ENCODE measurements at regions not wholly inside any gene's neighbourhood (a gene's known extent, or its start where the extent isn't known, plus 50 kb on each side); places are given as distances from the start of the nearest gene placed in this dataset.

DNA sequence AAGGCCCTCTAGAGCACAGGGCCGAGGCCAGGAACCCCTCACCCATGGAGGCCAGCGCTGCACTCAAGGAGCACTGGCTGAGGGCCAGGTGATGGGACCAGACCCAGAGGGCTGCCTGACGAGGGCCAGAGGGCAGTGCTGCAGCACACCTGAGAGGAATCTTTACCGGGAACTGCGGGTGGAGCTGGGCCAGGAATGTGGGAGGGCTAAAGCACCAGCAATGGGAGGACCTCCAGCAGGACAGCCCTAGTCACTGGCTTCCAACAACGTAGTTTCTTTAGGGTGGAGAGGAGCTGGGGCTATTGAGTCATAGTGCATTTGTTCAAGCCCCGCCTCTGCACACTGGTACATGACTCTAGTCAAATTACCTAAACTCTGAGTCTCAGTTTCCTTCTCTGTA lies 143.4 kb downstream of the TMEM17 start:
- no peak overlapping the region for H3K27ac Mint-ChIP-seq
- H3K9me3 Mint-ChIP-seq (ENCODE audit: insufficient read depth): no peaks in the 10 kb centered on the region
- no peaks in the 10 kb centered on the region for H3K27me3 Mint-ChIP-seq (ENCODE audit: low read depth)
- H3K4me3 Mint-ChIP-seq: no peak overlapping the region
- no peaks in the 10 kb centered on the region for H3K36me3 Mint-ChIP-seq (ENCODE audit: low read depth)
- POLR2A ChIA-PET: no interaction called here
- CTCF ChIA-PET: no interaction called here
- no peak for ATAC-seq
- no peak for DNase-seq
- no peaks in the 10 kb centered on the region for H3K4me1 Mint-ChIP-seq (ENCODE audit: low read depth)

DNA sequence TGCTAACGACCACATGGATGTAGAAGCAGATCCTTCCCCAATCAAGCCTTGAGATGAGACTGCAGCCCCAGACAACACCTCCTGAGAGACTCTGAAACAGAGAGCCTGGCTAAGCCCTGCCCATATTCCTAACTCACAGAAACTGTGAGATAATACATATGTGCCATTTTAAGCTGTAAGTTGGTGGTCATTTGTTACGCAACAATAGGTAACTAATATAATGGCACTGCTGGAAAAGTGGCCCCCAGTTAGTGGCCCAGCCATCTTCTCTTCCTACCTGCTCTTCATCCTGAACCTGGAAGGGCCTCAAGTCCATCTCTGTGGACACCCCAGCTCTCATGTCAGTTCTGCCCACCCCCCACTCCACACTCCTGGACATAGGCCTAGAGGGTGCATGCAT lies 144.0 kb downstream of the TMEM17 start:
- Mint-ChIP-seq H3K27me3 (ENCODE audit: low read depth) (no peaks in the 10 kb centered on the region), H3K4me1 (ENCODE audit: low read depth) (no peaks in the 10 kb centered on the region), H3K36me3 (ENCODE audit: low read depth) (no peaks in the 10 kb centered on the region), H3K4me3 (no peak overlapping the region), H3K9me3 (ENCODE audit: insufficient read depth) (no peaks in the 10 kb centered on the region), H3K27ac (no peak overlapping the region)
- ATAC-seq (no peak), DNase-seq (no peak)
- CTCF ChIA-PET: no interaction called here
- POLR2A ChIA-PET: no interaction called here

DNA sequence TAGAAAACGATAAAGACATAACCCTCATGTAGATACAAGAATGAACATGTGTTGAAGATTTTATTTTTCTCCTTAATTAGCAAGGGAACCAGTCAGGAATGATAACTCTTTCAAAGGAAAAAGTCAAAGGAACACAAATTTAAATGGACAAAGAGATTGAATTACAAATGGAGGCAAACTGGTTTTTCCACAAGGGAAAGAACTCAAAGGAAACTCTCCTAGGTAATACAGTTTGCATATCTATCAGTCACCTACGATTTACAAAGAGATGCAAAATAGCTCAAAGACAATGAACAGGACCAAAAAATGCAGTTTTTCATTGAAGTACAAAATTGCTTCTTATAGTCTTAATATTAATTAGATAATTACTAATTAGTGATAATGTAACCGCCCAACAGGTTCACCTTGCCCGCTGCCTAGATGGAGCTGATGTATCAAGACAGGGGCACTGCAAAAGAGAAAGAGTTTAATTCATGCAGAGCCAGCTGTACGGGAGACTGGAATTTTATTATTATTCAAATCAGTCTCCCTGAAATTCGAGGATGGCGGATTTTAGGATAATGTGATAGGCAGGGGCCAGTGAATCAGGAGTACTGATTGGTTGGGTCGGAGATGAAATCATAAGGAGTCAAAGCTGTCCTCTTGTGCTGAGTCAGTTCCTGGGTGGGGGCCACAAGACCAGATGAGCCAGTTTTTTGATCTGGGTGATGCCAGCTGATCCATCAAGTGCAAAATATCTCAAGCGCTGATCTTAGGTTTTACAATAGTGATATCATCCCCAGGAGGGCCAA lies 151.0 kb downstream of the TMEM17 start:
- Mint-ChIP-seq H3K36me3 (ENCODE audit: low read depth) (no peaks in the 10 kb centered on the region), H3K4me1 (ENCODE audit: low read depth) (no peaks in the 10 kb centered on the region), H3K9me3 (ENCODE audit: insufficient read depth) (peaks cover 4% of the 10 kb centered on the region), H3K27ac (no peak overlapping the region), H3K27me3 (ENCODE audit: low read depth) (no peaks in the 10 kb centered on the region), H3K4me3 (no peak overlapping the region)
- ATAC-seq (no peak), DNase-seq (no peak)
- CTCF ChIA-PET: no interaction called here
- POLR2A ChIA-PET: no interaction called here

DNA sequence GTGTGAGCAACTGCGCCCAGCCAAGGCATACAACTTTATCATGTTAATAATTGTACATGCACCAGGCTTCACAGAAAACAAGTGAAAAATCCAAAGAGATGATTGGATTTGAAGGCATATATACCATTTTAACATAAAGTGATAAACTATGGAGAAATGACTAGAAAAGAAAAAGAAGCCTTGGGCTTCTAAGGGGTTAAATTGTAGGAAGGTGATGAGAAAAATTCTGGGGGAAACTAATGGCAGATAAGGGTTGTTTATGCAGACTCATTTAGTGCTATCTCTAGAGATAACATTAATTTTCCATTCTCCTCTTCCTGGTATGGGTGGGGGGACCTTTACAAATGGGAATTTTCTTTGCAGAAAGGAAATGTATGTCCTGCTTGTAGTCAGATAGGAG lies 154.0 kb downstream of the TMEM17 start:
- ATAC-seq (no peak), DNase-seq (no peak)
- Mint-ChIP-seq H3K4me3 (no peak overlapping the region), H3K36me3 (ENCODE audit: low read depth) (no peaks in the 10 kb centered on the region), H3K4me1 (ENCODE audit: low read depth) (peaks cover 4% of the 10 kb centered on the region), H3K27me3 (ENCODE audit: low read depth) (no peaks in the 10 kb centered on the region), H3K27ac (no peak overlapping the region), H3K9me3 (ENCODE audit: insufficient read depth) (peaks cover 4% of the 10 kb centered on the region)
- POLR2A ChIA-PET: no interaction called here
- CTCF ChIA-PET: no interaction called here

DNA sequence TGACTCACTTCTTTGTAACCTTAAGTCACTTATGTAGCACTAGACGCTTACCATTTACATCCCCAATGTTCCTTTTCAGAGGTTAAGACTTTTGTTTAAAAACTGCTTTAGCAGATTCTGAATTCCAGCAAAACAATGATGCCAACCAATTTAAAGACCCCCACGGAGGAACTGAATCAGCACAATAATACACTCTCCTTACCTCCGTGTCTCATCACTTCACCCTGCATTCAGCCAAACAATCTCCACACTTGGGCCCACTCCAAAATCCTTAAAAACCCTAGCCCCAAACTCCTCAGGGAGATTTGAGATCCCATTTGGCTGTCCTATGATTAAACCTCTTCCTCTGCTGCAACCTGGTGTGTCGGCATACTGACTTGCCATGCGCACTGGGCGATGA lies 153.9 kb downstream of the B3GNT2 start:
- Mint-ChIP-seq H3K9me3 (ENCODE audit: insufficient read depth) (peaks cover 4% of the 10 kb centered on the region), H3K4me1 (ENCODE audit: low read depth) (peaks cover 4% of the 10 kb centered on the region), H3K4me3 (no peak overlapping the region), H3K27ac (no peak overlapping the region), H3K27me3 (ENCODE audit: low read depth) (no peaks in the 10 kb centered on the region), H3K36me3 (ENCODE audit: low read depth) (no peaks in the 10 kb centered on the region)
- ATAC-seq: no peak
- ChIA-PET CTCF (no interaction called here), POLR2A (no interaction called here)
- no peak for DNase-seq

DNA sequence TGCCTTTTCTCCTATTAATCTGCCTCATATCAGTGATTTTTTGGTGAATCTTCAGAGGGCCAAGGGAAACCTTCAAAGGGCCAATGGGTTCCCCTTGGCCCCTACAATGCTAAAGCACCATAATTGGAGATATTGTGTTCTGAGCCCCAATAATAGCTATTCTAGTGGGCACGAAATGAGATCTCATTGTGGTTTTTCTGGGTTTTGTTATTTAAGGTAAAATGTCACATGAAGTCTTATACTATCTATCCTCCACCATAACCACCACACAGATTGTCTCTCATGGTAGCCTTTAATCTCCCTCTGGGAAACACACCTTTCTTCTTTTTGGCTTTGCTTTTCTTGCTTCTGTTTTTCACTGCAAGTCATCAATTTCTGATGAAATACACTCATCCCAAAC lies 152.8 kb downstream of the B3GNT2 start:
- Mint-ChIP-seq H3K27ac (no peak overlapping the region), H3K9me3 (ENCODE audit: insufficient read depth) (peaks cover 4% of the 10 kb centered on the region), H3K36me3 (ENCODE audit: low read depth) (no peaks in the 10 kb centered on the region), H3K4me1 (ENCODE audit: low read depth) (peaks cover 4% of the 10 kb centered on the region), H3K4me3 (no peak overlapping the region), H3K27me3 (ENCODE audit: low read depth) (no peaks in the 10 kb centered on the region)
- POLR2A ChIA-PET: no interaction called here
- DNase-seq (no peak), ATAC-seq (no peak)
- CTCF ChIA-PET: no interaction called here

DNA sequence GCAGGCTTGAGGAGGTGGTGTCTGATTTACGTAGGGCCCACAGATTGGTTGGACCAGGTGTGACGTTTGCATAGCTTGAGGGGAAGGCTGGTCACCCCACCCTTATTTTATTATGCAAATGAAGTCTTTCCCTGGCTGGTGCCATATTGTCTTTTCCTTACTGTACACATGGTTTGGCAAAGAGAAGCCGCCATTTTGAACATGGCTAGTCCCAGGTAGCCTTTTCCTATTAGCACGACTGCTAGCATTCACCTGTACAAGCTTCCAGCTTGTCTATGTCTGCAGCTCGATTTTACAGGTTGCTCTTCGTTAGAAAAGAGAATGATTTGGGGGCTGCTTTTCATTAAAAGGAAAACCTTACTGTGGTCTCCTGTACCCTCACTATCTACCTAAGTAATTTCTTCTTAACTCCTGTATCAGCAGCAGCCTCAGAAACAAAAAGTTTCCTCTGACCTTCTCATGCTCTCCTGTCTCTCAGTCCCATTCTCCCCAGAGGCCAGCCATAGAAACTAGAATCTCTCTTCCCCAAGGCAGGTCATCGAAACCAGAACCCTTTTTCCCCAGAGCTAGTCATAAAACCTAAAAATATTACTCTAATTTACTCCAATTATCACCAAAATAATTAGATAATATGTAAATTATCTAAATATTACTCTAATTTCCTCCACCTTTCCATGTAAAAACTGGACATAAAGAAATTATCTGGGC lies 151.8 kb downstream of the B3GNT2 start:
- Mint-ChIP-seq H3K27me3 (ENCODE audit: low read depth) (no peaks in the 10 kb centered on the region), H3K9me3 (ENCODE audit: insufficient read depth) (peaks cover 4% of the 10 kb centered on the region), H3K4me1 (ENCODE audit: low read depth) (peaks cover 4% of the 10 kb centered on the region), H3K27ac (no peak overlapping the region), H3K36me3 (ENCODE audit: low read depth) (no peaks in the 10 kb centered on the region), H3K4me3 (no peak overlapping the region)
- DNase-seq (no peak), ATAC-seq (no peak)
- POLR2A ChIA-PET: no interaction called here
- CTCF ChIA-PET: interaction anchor here (0.6 kb wide), 1 partner anchor 14 kb away, joined by 3 read pairs; no protein-coding TSS in a partner anchor

DNA sequence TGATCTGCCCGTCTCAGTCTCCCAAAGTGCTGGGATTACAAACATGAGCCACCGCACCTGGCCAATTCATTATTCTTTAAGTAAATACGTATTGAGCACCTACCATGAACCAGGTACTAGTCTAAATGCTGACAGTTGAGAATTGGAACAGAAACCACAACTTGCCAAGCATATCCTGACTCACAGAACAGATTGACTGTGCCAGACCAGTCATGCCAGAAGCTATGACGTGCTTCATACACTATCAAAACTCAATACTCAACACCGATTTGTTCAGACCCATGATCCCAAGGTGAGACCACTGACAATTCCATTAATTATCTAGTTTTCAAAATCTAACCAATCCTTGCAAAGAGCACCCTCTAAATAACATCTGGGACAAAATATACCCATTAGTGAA lies 148.6 kb downstream of the B3GNT2 start:
- H3K4me1 Mint-ChIP-seq (ENCODE audit: low read depth): peaks cover 4% of the 10 kb centered on the region
- DNase-seq (no peak), ATAC-seq (no peak)
- no peak overlapping the region for H3K4me3 Mint-ChIP-seq
- no peaks in the 10 kb centered on the region for H3K27me3 Mint-ChIP-seq (ENCODE audit: low read depth)
- no peak overlapping the region for H3K27ac Mint-ChIP-seq
- POLR2A ChIA-PET: no interaction called here
- CTCF ChIA-PET: no interaction called here
- H3K9me3 Mint-ChIP-seq (ENCODE audit: insufficient read depth): no peaks in the 10 kb centered on the region
- H3K36me3 Mint-ChIP-seq (ENCODE audit: low read depth): no peaks in the 10 kb centered on the region

DNA sequence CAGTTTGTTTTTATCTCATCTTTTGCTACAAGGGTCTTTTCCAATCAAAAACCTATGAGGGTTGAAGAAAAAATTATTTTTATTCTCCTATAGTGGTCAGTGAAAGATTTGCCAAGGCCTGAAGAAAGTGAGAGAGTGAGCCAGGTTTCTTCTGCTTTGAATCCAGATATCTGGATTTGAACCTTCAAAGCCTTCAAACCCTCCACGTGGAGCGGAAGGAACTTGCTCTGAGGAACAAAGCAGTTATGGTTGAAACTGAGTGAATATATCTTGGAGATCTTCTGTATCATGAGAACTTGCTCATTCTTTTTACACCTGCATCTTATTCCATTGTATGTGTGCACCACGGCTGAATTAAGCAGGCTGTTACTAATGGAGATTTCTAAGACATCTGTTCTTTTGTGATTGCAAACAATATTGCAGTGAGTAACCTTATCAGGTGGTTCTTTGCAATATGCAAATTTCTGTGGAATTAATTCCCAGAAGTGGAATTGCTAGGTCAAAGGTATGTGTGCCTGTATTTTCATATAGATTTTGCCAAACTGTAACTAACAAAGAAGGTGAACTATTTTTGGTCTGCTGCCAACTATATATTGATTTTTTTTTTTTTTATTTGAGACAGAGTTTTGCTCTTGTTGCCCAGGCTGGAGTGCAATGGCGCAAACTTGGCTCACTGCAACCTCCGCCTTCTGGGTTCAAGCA lies 147.9 kb downstream of the B3GNT2 start:
- ChIA-PET POLR2A (no interaction called here), CTCF (no interaction called here)
- Mint-ChIP-seq H3K36me3 (ENCODE audit: low read depth) (no peaks in the 10 kb centered on the region), H3K9me3 (ENCODE audit: insufficient read depth) (no peaks in the 10 kb centered on the region), H3K27ac (no peak overlapping the region), H3K27me3 (ENCODE audit: low read depth) (no peaks in the 10 kb centered on the region), H3K4me1 (ENCODE audit: low read depth) (peaks cover 3% of the 10 kb centered on the region), H3K4me3 (no peak overlapping the region)
- DNase-seq (no peak), ATAC-seq (no peak)

DNA sequence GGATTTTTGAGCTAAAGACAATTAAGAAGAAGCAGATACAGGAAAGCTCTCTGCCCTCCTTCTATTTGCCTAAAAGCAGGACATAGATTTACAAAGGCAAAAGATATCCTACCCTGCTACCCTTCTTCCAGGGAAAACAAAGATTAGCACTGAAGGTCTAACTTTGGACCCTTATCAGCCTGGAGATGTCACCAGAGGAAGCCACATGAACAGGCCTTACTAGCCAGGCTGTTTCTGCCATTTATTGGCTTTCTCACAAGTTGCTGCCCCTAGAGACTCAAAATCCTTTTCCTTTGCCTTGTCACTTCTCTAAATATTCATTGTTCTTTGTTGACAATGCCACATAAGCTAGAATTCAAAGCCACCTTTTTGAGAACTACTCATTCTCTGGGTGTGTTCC lies 147.3 kb downstream of the B3GNT2 start:
- DNase-seq: no peak
- H3K27ac Mint-ChIP-seq: no peak overlapping the region

DNA sequence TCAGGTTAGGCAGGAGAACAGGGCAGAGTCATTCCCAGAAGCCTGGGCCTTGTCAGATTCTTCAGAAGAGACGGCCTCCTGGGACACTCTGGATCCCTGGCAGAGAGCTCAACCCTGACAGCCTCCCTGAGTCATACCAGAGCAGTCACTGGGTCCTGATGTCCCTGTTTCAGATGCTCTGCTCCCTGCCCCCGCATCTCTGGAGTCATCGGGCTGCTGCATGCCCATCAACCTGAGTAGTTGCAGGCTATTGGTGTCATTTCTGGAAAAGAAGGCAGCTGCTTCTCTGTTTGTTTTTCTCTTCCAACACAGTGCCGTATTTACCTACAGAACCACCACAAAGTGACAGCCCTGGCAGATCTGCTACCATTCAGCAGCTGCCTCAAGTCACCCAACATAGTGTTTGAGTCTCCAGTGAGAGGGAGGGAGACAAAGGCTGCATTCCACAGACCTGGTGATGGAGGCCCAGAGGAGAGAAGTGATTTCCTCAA lies 145.1 kb downstream of the B3GNT2 start:
- no peak for ATAC-seq

More for the DNA sequence above, 147.3 kb downstream of the B3GNT2 start:
- no peaks in the 10 kb centered on the region for H3K4me1 Mint-ChIP-seq (ENCODE audit: low read depth)
- no peak overlapping the region for H3K4me3 Mint-ChIP-seq
- no peaks in the 10 kb centered on the region for H3K9me3 Mint-ChIP-seq (ENCODE audit: insufficient read depth)
- H3K27me3 Mint-ChIP-seq (ENCODE audit: low read depth): no peaks in the 10 kb centered on the region
- POLR2A ChIA-PET: interaction anchor here (0.7 kb wide), 1 partner anchor 148 kb away, joined by 3 read pairs; the partner anchor contains the start of gene B3GNT2
- ATAC-seq: no peak
- no peaks in the 10 kb centered on the region for H3K36me3 Mint-ChIP-seq (ENCODE audit: low read depth)
- CTCF ChIA-PET: no interaction called here

DNA sequence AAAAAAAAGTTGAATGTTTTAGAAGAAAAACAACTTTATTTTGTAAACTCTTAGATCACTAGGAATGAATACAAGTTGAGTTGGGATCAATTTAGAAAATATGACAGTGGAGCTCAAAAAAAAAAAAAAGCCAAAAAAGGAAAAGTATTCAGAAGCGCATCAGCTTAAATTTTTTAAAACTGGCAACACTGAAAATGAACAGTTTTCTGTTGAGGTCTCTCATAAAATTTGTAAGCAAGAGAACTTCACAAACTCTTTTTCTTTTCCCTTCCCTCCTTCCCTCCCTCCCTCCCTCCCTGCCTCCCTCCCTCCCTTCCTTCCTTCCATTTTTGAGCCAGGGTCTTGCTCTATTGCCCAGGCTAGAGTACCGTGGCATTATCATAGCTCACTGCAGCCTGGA lies 143.9 kb downstream of the B3GNT2 start:
- Mint-ChIP-seq H3K4me1 (ENCODE audit: low read depth) (no peaks in the 10 kb centered on the region), H3K27me3 (ENCODE audit: low read depth) (no peaks in the 10 kb centered on the region), H3K36me3 (ENCODE audit: low read depth) (no peaks in the 10 kb centered on the region), H3K9me3 (ENCODE audit: insufficient read depth) (no peaks in the 10 kb centered on the region), H3K27ac (no peak overlapping the region), H3K4me3 (no peak overlapping the region)
- DNase-seq (no peak), ATAC-seq (no peak)
- ChIA-PET POLR2A (no interaction called here), CTCF (interaction anchor here (1.1 to 1.8 kb wide), 2 partner anchors 140 to 346 kb away, joined by 3 to 6 read pairs; no protein-coding TSS in a partner anchor)

More for the DNA sequence above, 145.1 kb downstream of the B3GNT2 start:
- no peak overlapping the region for H3K27ac Mint-ChIP-seq
- H3K36me3 Mint-ChIP-seq (ENCODE audit: low read depth): no peaks in the 10 kb centered on the region
- H3K9me3 Mint-ChIP-seq (ENCODE audit: insufficient read depth): no peaks in the 10 kb centered on the region
- no peak for DNase-seq
- H3K4me3 Mint-ChIP-seq: no peak overlapping the region
- ChIA-PET POLR2A (no interaction called here), CTCF (interaction anchor here (1.3 kb wide), 1 partner anchor 9 kb away, joined by 3 read pairs; no protein-coding TSS in a partner anchor)
- no peaks in the 10 kb centered on the region for H3K4me1 Mint-ChIP-seq (ENCODE audit: low read depth)
- no peaks in the 10 kb centered on the region for H3K27me3 Mint-ChIP-seq (ENCODE audit: low read depth)
